Lower lobe of right lung (tissue), 2 donors: ENCODE measurements at regions not wholly inside any gene's neighbourhood (a gene's known extent, or its start where the extent isn't known, plus 50 kb on each side); places are given as distances from the start of the nearest gene placed in this dataset.

ENCODE experiments used
- ATAC-seq, 2 donors: fragments of 200-7000 bp; cut with Tn5 transposase; one replicate each; pipeline ENCODE4 v1.9.1; 2020 to 2022; ENCODE audit warnings: mild to moderate bottlenecking in 2 of 2, moderate library complexity in 2 of 2
- DNase-seq: peaks from one replicate; pipeline ENCODE4 v3.0.0-alpha.2; 2020
- H3K27ac ChIP-seq: fragments of 200-600 bp; one replicate; pipeline ENCODE4 v1.8.0; 2022
- H3K27me3 ChIP-seq: fragments of 200-600 bp; one replicate; pipeline ENCODE4 v1.8.0; 2022; ENCODE audit warnings: low read depth
- H3K36me3 ChIP-seq: fragments of 200-600 bp; one replicate; pipeline ENCODE4 v1.8.0; 2022; ENCODE audit warnings: mild to moderate bottlenecking
- H3K4me1 ChIP-seq: fragments of 200-600 bp; one replicate; pipeline ENCODE4 v1.8.0; 2022
- H3K4me3 ChIP-seq: fragments of 200-600 bp; one replicate; pipeline ENCODE4 v1.8.0; 2022; ENCODE audit warnings: mild to moderate bottlenecking
- H3K9me3 ChIP-seq: fragments of 200-600 bp; one replicate; pipeline ENCODE4 v1.8.0; 2022
- intact Hi-C: fragments of 100-400 bp; cut with DNase I; formaldehyde crosslinking; loops from one replicate; pipeline ENCODE4 v1.11.0; 2022
- TF ChIP-seq, protein P1 (sequence below): fragments of 200-600 bp; IDR thresholded peaks from one replicate; pipeline ENCODE4 v1.8.0; 2022; ENCODE audit warnings: antibody characterized with exemption, mild to moderate bottlenecking
- donor health status: DM: no; HTN: yes; CAD: no; lungs with severe emphysema.

DNA sequence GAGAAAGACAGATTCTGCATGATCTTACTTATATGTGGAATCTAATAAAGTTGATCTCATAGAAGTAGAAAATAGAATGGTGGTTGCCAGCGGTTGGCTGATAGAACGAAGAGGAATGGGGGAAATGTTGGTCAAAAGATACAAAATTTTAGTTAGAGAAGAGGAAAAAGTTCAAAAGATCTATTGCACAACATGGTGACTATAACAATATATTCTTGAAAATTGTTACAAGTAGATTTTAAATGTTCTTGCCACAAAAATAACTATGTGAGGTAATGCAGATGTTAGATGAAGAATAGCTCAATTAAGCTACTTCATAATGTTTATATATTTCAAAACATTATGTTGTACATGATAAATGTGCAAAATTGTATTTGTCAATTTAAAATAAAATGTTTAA is 112.3 kb upstream of the SMIM30 start:
- intact Hi-C loops = no loop called here
- Histone ChIP-seq H3K4me3 (no peak overlapping the region), H3K4me1 (no peaks in the 10 kb centered on the region), H3K36me3 (no peaks in the 10 kb centered on the region), H3K27me3 (no peaks in the 10 kb centered on the region), H3K27ac (no peak overlapping the region), H3K9me3 (no peaks in the 10 kb centered on the region)
- TF ChIP-seq, protein P1, sequence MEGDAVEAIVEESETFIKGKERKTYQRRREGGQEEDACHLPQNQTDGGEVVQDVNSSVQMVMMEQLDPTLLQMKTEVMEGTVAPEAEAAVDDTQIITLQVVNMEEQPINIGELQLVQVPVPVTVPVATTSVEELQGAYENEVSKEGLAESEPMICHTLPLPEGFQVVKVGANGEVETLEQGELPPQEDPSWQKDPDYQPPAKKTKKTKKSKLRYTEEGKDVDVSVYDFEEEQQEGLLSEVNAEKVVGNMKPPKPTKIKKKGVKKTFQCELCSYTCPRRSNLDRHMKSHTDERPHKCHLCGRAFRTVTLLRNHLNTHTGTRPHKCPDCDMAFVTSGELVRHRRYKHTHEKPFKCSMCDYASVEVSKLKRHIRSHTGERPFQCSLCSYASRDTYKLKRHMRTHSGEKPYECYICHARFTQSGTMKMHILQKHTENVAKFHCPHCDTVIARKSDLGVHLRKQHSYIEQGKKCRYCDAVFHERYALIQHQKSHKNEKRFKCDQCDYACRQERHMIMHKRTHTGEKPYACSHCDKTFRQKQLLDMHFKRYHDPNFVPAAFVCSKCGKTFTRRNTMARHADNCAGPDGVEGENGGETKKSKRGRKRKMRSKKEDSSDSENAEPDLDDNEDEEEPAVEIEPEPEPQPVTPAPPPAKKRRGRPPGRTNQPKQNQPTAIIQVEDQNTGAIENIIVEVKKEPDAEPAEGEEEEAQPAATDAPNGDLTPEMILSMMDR = no peak
- ATAC-seq (no peak), DNase-seq (no peak)

DNA sequence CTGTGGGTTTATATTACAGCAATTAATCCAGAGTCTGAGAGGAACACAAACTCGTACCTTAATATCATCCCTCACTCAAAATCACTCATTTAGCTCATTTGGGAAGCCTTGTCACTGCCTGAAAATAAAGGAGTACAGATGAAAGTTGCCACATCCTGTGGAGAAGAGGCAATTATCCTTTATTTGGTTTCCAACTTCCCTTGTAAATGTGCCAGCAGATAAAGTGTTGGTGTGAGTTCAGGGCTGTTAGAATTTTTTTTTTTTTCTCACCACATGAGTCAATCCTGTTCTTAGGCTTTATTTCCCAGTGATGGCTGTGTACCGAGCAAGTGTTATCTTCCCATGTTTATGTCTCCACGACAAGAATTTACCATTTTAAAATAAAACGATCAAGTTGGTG is 99.0 kb upstream of the SMIM30 start:
- Histone ChIP-seq H3K27ac (no peak overlapping the region), H3K4me3 (no peak overlapping the region), H3K36me3 (no peaks in the 10 kb centered on the region), H3K9me3 (no peaks in the 10 kb centered on the region), H3K4me1 (no peaks in the 10 kb centered on the region), H3K27me3 (no peaks in the 10 kb centered on the region)
- intact Hi-C loops = no loop called here
- DNase-seq (no peak), ATAC-seq (no peak)
- TF ChIP-seq, protein P1 = no peak

DNA sequence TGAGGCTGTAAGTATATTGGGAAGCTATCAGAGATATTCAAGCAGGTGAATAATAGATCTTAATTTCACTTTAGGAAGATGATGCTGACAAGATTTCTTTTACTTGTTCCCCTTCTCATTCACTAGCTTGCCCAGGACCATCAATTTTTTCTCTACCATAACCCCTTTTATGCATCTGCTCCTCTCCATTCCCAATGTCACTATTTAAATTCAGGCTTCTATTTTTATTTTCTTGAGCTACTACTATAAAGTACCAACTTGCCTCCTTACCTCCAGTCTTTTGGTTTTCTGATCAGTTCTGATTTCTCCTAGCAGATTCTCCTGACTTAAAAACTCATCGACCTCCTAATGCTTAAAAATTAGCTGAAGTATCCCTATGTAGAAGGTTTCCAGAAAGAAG is 97.7 kb upstream of the SMIM30 start:
- intact Hi-C loops = no loop called here
- Histone ChIP-seq H3K4me3 (no peak overlapping the region), H3K27ac (no peak overlapping the region), H3K4me1 (no peaks in the 10 kb centered on the region), H3K36me3 (no peaks in the 10 kb centered on the region), H3K27me3 (no peaks in the 10 kb centered on the region), H3K9me3 (no peaks in the 10 kb centered on the region)
- ATAC-seq (no peak), DNase-seq (no peak)
- TF ChIP-seq, protein P1 = no peak

DNA sequence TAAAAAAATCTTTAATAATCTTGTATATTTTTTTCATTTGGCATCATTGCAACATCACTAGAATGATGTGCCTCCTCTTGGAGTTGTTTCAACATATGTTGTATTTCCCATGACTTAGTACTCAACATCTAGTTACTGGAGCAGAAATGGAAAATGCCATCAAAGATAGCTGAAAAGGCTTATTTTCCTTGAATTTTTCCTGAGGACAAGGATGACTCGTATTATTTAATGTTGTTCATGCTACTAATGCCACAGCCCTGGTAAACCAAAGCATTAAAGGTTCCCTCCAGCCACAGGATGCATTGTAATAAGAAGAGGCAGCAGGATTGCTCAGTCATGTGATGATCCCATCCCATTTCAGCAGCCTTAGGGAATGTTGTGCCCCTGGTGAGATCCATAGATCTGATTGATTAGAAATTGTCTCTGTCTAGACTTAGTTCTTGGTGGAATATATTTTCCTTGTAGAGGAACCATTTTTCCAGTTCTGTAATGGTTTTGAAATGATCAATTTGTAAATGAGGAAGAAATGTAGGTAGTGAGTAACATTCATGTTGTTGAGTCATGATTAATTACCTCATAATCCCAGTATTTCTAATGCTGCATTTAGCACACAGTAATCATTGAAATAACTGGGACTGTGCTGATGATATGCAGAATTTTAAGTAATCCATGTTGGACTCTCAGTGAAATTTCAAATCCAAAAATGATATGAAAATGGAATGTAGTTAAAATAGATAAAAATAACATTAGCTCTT is 91.3 kb upstream of the SMIM30 start:
- Histone ChIP-seq H3K4me3 (no peak overlapping the region), H3K36me3 (no peaks in the 10 kb centered on the region), H3K27ac (no peak overlapping the region), H3K9me3 (no peaks in the 10 kb centered on the region), H3K27me3 (no peaks in the 10 kb centered on the region), H3K4me1 (no peaks in the 10 kb centered on the region)
- ATAC-seq = no peak
- no peak for DNase-seq
- TF ChIP-seq, protein P1 = no peak
- intact Hi-C loops = no loop called here

DNA sequence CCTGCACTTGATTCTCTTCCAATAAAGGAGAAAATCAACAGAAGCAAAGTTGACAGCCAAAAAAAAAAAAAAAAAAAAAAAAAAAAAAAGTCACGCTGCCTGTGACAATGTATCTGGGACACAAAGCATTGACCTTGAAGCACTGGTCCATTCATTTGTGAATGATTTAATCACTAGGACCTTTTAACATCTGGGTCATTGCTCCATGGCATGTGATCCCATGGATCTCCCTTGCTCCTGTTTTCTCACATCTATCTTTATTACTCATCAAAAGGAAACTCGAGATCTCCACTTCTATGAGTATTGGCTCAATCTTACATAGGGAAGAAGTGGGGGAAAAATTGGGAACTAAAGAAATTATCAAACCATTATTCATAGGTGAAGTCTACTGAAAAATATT is 89.6 kb upstream of the SMIM30 start:
- intact Hi-C loops = no loop called here
- TF ChIP-seq, protein P1 = no peak
- ATAC-seq = no peak
- Histone ChIP-seq H3K4me3 (no peak overlapping the region), H3K36me3 (no peaks in the 10 kb centered on the region), H3K27ac (no peak overlapping the region), H3K9me3 (no peaks in the 10 kb centered on the region), H3K4me1 (no peaks in the 10 kb centered on the region), H3K27me3 (no peaks in the 10 kb centered on the region)
- no peak for DNase-seq
